ENCODE measurements at regions not wholly inside any gene's neighbourhood (a gene's known extent, or its start where the extent isn't known, plus 50 kb on each side); places are given as distances from the start of the nearest gene placed in this dataset.

DNA sequence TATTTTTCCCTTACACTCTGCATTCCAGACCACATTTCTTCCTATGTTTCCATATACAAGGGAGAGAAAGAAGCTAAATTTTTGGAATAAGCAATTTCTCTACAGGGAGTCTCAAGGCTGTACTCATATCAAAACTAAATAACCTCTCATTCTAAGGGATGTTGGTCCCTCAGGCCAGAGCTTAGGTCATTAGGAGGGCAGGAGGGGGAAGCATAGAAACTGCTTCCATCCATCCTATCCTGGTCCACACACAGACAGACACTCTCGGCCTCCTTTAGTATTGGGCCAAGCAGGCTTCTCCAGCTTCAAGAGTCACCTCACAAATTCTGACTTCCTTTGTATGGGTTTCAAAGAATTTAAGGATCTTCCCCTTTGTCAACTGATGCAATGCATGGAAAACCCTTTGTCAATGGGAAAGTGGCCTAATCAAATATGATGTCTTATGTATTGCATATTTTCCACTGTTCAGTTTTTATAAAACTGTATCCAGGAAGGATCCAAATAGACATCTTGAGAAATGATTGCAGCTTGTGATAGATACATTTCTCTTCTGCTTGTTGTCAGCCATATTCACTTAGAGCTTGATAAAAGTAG is 140.7 kb upstream of the RARB start:
- Histone ChIP-seq H3K27ac (ENCODE audit: low read depth in 1 of 3, low read length in 2 of 3) (no peak overlapping the region), H3K9me3 (ENCODE audit: control insufficient read depth in 2 of 2, insufficient read depth in 1 of 2, low read depth in 1 of 2, low read length in 1 of 2) (no peaks in the 10 kb centered on the region), H3K4me3 (ENCODE audit: low read depth in 1 of 3, low read length in 3 of 3) (no peak overlapping the region), H3K36me3 (ENCODE audit: control insufficient read depth in 3 of 3, insufficient read depth in 2 of 3, low read depth in 1 of 3, low read length in 3 of 3) (no peaks in the 10 kb centered on the region), H3K27me3 (ENCODE audit: control insufficient read depth in 3 of 3, insufficient read depth in 3 of 3, low read length in 3 of 3) (no peaks in the 10 kb centered on the region), H3K4me1 (ENCODE audit: control insufficient read depth in 3 of 3, insufficient read depth in 2 of 3, low read depth in 1 of 3, low read length in 2 of 3) (peaks cover 0 to 5% (median 0%) of the 10 kb centered on the region in 3 donors)
- 94 to 100% (median 100%) methylated on average over 1 of the region's 1 CpG for WGBS, 3 donors
- no peak for DNase-seq
- no peak for FAIRE-seq

DNA sequence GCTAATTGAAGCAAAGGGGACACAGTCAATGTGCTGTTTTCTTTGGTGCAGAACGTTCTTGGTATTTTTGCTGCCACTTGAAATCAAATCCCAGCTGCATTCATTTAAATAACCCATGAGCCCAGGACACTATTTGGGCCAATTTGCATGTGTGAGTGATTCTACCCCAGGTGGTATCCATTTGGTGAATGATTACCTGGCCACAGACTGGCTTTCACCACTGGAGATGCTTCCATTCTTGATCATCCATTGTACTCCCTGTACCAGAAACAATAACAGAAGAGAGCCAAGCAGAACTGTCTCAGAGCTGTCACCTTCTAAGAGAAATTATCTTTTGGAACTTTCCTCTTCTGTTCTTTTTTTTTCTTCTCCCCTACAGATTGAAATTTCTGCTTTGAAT is 139.7 kb upstream of the RARB start:
- Histone ChIP-seq H3K27me3 (ENCODE audit: control insufficient read depth in 3 of 3, insufficient read depth in 3 of 3, low read length in 3 of 3) (no peaks in the 10 kb centered on the region), H3K4me1 (ENCODE audit: control insufficient read depth in 3 of 3, insufficient read depth in 2 of 3, low read depth in 1 of 3, low read length in 2 of 3) (peaks cover 0 to 5% (median 0%) of the 10 kb centered on the region in 3 donors), H3K36me3 (ENCODE audit: control insufficient read depth in 3 of 3, insufficient read depth in 2 of 3, low read depth in 1 of 3, low read length in 3 of 3) (no peaks in the 10 kb centered on the region), H3K9me3 (ENCODE audit: control insufficient read depth in 2 of 2, insufficient read depth in 1 of 2, low read depth in 1 of 2, low read length in 1 of 2) (no peaks in the 10 kb centered on the region), H3K4me3 (ENCODE audit: low read depth in 1 of 3, low read length in 3 of 3) (no peak overlapping the region), H3K27ac (ENCODE audit: low read depth in 1 of 3, low read length in 2 of 3) (no peak overlapping the region)
- no peak for DNase-seq
- FAIRE-seq, result no peak
- WGBS, 3 donors, result 48 to 67% (median 63%) methylated on average over 1 of the region's 1 CpG

- no peaks in the 10 kb centered on the region for H3K9me3 ChIP-seq (ENCODE audit: control insufficient read depth in 2 of 2, insufficient read depth in 1 of 2, low read depth in 1 of 2, low read length in 1 of 2)
- no peaks in the 10 kb centered on the region for H3K27me3 ChIP-seq (ENCODE audit: control insufficient read depth in 3 of 3, insufficient read depth in 3 of 3, low read length in 3 of 3)
- FAIRE-seq, result no peak
- H3K27ac ChIP-seq (ENCODE audit: low read depth in 1 of 3, low read length in 2 of 3), result no peak overlapping the region
- peaks cover 0 to 5% (median 0%) of the 10 kb centered on the region in 3 donors for H3K4me1 ChIP-seq (ENCODE audit: control insufficient read depth in 3 of 3, insufficient read depth in 2 of 3, low read depth in 1 of 3, low read length in 2 of 3)
- H3K4me3 ChIP-seq (ENCODE audit: low read depth in 1 of 3, low read length in 3 of 3), result no peak overlapping the region
- no peak for DNase-seq
- 60 to 85% (median 70%) methylated on average over 1 of the region's 1 CpG for WGBS, 3 donors
- H3K36me3 ChIP-seq (ENCODE audit: control insufficient read depth in 3 of 3, insufficient read depth in 2 of 3, low read depth in 1 of 3, low read length in 3 of 3), result no peaks in the 10 kb centered on the region
These were observed 138.9 kb upstream of the RARB start for GRCh38 chr3:25289156-25289555.

DNA sequence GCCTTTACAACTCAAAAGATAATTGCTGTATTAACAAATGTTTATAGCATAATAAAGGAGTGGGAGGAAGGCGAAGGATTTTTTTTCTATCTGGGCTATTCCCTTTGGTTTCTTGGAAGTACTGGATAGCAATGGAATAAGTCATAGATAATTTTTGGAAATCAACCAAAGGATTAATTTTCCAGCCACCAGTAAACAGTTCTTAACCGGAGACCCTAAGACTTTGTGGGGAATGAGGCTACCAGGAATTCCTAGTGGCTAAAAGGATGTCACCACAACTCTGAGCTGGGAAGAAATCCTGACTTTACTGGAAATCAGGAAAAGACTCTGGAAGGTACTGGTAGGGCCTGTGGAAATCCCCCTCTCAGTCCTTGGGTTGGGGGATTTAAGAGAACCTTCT is 138.4 kb upstream of the RARB start:
- FAIRE-seq, result no peak
- Histone ChIP-seq H3K36me3 (ENCODE audit: control insufficient read depth in 3 of 3, insufficient read depth in 2 of 3, low read depth in 1 of 3, low read length in 3 of 3) (no peaks in the 10 kb centered on the region), H3K4me3 (ENCODE audit: low read depth in 1 of 3, low read length in 3 of 3) (no peak overlapping the region), H3K27ac (ENCODE audit: low read depth in 1 of 3, low read length in 2 of 3) (no peak overlapping the region), H3K9me3 (ENCODE audit: control insufficient read depth in 2 of 2, insufficient read depth in 1 of 2, low read depth in 1 of 2, low read length in 1 of 2) (no peaks in the 10 kb centered on the region), H3K4me1 (ENCODE audit: control insufficient read depth in 3 of 3, insufficient read depth in 2 of 3, low read depth in 1 of 3, low read length in 2 of 3) (peaks cover 0 to 5% (median 0%) of the 10 kb centered on the region in 3 donors), H3K27me3 (ENCODE audit: control insufficient read depth in 3 of 3, insufficient read depth in 3 of 3, low read length in 3 of 3) (no peaks in the 10 kb centered on the region)
- 63 to 72% (median 67%) methylated on average over 2 of the region's 2 CpGs for WGBS, 3 donors
- DNase-seq, result no peak

GRCh38 chr3:25291481-25291905 is 136.6 kb upstream of the RARB start:
- 4 to 23% (median 10%) methylated on average over 2 of the region's 2 CpGs for WGBS, 3 donors
- H3K4me3 ChIP-seq (ENCODE audit: low read depth in 1 of 3, low read length in 3 of 3), result no peak overlapping the region
- H3K27ac ChIP-seq (ENCODE audit: low read depth in 1 of 3, low read length in 2 of 3), result no peak overlapping the region
- FAIRE-seq (no peak), DNase-seq (peak in 1 of 2 donors; percentile 22)
- no peaks in the 10 kb centered on the region for H3K9me3 ChIP-seq (ENCODE audit: control insufficient read depth in 2 of 2, insufficient read depth in 1 of 2, low read depth in 1 of 2, low read length in 1 of 2)
- no peaks in the 10 kb centered on the region for H3K36me3 ChIP-seq (ENCODE audit: control insufficient read depth in 3 of 3, insufficient read depth in 2 of 3, low read depth in 1 of 3, low read length in 3 of 3)
- no peaks in the 10 kb centered on the region for H3K27me3 ChIP-seq (ENCODE audit: control insufficient read depth in 3 of 3, insufficient read depth in 3 of 3, low read length in 3 of 3)
- H3K4me1 ChIP-seq (ENCODE audit: control insufficient read depth in 3 of 3, insufficient read depth in 2 of 3, low read depth in 1 of 3, low read length in 2 of 3), result peaks cover 0 to 5% (median 0%) of the 10 kb centered on the region in 3 donors

DNA sequence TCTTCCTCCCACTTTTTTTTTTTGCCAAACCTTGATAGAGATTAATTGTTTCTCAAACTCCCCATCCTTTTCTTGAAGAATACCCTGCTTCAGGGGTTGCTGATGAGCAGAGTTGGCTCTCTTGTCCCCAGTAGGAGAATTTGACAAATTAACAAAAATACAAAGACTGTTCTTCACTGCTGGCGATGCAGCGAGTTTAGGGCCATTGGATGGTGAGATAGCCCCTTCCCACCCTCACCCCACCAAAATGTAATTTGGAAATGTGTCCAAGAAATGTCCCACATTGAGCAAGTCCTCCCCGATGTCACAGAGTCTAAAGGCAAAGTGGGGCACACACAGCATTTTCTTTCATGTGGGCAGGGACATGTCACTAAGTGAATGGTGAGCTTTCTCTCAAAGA is 136.0 kb upstream of the RARB start:
- H3K9me3 ChIP-seq (ENCODE audit: control insufficient read depth in 2 of 2, insufficient read depth in 1 of 2, low read depth in 1 of 2, low read length in 1 of 2), result no peaks in the 10 kb centered on the region
- DNase-seq (no peak), FAIRE-seq (no peak)
- no peaks in the 10 kb centered on the region for H3K27me3 ChIP-seq (ENCODE audit: control insufficient read depth in 3 of 3, insufficient read depth in 3 of 3, low read length in 3 of 3)
- H3K36me3 ChIP-seq (ENCODE audit: control insufficient read depth in 3 of 3, insufficient read depth in 2 of 3, low read depth in 1 of 3, low read length in 3 of 3), result no peaks in the 10 kb centered on the region
- no peak overlapping the region for H3K4me3 ChIP-seq (ENCODE audit: low read depth in 1 of 3, low read length in 3 of 3)
- peaks cover 0 to 5% (median 0%) of the 10 kb centered on the region in 3 donors for H3K4me1 ChIP-seq (ENCODE audit: control insufficient read depth in 3 of 3, insufficient read depth in 2 of 3, low read depth in 1 of 3, low read length in 2 of 3)
- 78 to 92% (median 84%) methylated on average over 3 of the region's 3 CpGs for WGBS, 3 donors
- H3K27ac ChIP-seq (ENCODE audit: low read depth in 1 of 3, low read length in 2 of 3), result no peak overlapping the region

DNA sequence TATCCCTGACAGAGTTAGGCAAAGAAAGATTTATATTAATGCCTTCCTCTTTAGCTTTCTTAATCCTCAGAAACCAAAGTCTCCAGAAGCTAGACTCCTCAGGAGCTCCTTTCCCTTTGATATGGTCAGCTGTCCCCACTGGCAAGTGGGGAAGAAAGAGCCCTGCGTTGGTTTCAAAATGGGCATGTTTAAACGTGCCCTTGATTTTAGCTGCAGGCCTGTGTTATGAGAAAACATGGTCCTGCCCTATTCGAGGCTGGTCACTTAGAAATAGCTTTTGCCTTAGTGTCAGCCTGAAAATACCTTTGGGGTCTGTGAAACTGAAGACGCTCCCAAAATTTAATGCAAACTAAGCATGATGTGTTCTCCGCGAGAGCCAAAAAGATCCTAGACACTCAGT is 135.5 kb upstream of the RARB start:
- Histone ChIP-seq H3K27me3 (ENCODE audit: control insufficient read depth in 3 of 3, insufficient read depth in 3 of 3, low read length in 3 of 3) (no peaks in the 10 kb centered on the region), H3K9me3 (ENCODE audit: control insufficient read depth in 2 of 2, insufficient read depth in 1 of 2, low read depth in 1 of 2, low read length in 1 of 2) (no peaks in the 10 kb centered on the region), H3K4me1 (ENCODE audit: control insufficient read depth in 3 of 3, insufficient read depth in 2 of 3, low read depth in 1 of 3, low read length in 2 of 3) (peaks cover 0 to 5% (median 0%) of the 10 kb centered on the region in 3 donors), H3K4me3 (ENCODE audit: low read depth in 1 of 3, low read length in 3 of 3) (no peak overlapping the region), H3K36me3 (ENCODE audit: control insufficient read depth in 3 of 3, insufficient read depth in 2 of 3, low read depth in 1 of 3, low read length in 3 of 3) (no peaks in the 10 kb centered on the region), H3K27ac (ENCODE audit: low read depth in 1 of 3, low read length in 2 of 3) (no peak overlapping the region)
- WGBS, 3 donors, result 89 to 90% (median 89%) methylated on average over 6 of the region's 6 CpGs
- DNase-seq (no peak), FAIRE-seq (no peak)

DNA sequence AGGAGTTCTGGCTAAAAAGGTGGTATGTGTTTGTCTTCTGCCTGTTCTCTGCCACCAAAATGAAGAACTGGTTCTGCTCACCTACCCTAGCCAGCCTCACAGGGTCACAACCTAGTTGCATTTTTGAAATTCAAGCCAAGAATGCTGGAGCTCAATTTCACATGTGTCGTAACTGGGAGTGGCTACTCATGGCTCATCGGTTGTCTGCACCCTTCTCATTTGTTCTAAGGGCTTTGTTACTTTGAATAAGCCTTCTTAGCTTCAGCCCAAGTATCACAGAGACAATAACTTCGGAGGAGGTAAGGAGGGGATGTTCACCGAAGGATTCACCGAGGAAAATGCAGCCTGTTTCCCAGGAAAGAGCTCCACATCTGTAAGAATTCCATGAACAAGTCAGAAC is 134.3 kb upstream of the RARB start:
- FAIRE-seq, result no peak

More for the DNA sequence above, 134.3 kb upstream of the RARB start:
- Histone ChIP-seq H3K27ac (ENCODE audit: low read depth in 1 of 3, low read length in 2 of 3) (no peak overlapping the region), H3K4me1 (ENCODE audit: control insufficient read depth in 3 of 3, insufficient read depth in 2 of 3, low read depth in 1 of 3, low read length in 2 of 3) (peaks cover 0 to 5% (median 0%) of the 10 kb centered on the region in 3 donors), H3K4me3 (ENCODE audit: low read depth in 1 of 3, low read length in 3 of 3) (no peak overlapping the region), H3K27me3 (ENCODE audit: control insufficient read depth in 3 of 3, insufficient read depth in 3 of 3, low read length in 3 of 3) (no peaks in the 10 kb centered on the region), H3K9me3 (ENCODE audit: control insufficient read depth in 2 of 2, insufficient read depth in 1 of 2, low read depth in 1 of 2, low read length in 1 of 2) (no peaks in the 10 kb centered on the region), H3K36me3 (ENCODE audit: control insufficient read depth in 3 of 3, insufficient read depth in 2 of 3, low read depth in 1 of 3, low read length in 3 of 3) (no peaks in the 10 kb centered on the region)
- no peak for DNase-seq
- WGBS, 3 donors, result 67 to 75% (median 69%) methylated on average over 5 of the region's 5 CpGs
